Esophagus muscularis mucosa (tissue), 2 donors: ENCODE measurements at regions not wholly inside any gene's neighbourhood (a gene's known extent, or its start where the extent isn't known, plus 50 kb on each side); places are given as distances from the start of the nearest gene placed in this dataset.

Source experiments
- EP300 ChIP-seq: sonication (generic); formaldehyde crosslinking; IDR thresholded peaks from one replicate; pipeline ENCODE4 v1.6.1; 2017; ENCODE audit warnings: antibody characterized with exemption
- POLR2A ChIP-seq: fragments of 450-650 bp; IDR thresholded peaks from one replicate; pipeline ENCODE4 v1.6.1; 2017; ENCODE audit warnings: antibody characterized with exemption, moderate library complexity, mild to moderate bottlenecking, low read depth

- TF ChIP-seq POLR2A, result no peak
- TF ChIP-seq EP300, result no peak
Observed at GRCh38 chr9:90449213-90449925, 193.3 kb downstream of the DIRAS2 start.
